ENCODE measurements at regions not wholly inside any gene's neighbourhood (a gene's known extent, or its start where the extent isn't known, plus 50 kb on each side); places are given as distances from the start of the nearest gene placed in this dataset.

- TF ChIP-seq CTCF (IDR thresholded peaks at IDR 0.05; ENCODE audit: low read length) = no peak
- TF ChIP-seq EZH2 (IDR thresholded peaks at IDR 0.05; ENCODE audit: borderline replicate concordance, low read length) = no peak
Measured at GRCh38 chr16:9665851-9666271, 516.4 kb downstream of the GRIN2A start.

Data from OCI-LY1 (cell line).